WERI-Rb-1 (cell line): ENCODE measurements at regions not wholly inside any gene's neighbourhood (a gene's known extent, or its start where the extent isn't known, plus 50 kb on each side); places are given as distances from the start of the nearest gene placed in this dataset.

ENCODE experiments used
- DNase-seq: peaks from one replicate; pipeline ENCODE4 v3.0.0-alpha.2; 2020
- H3K27ac ChIP-seq: fragments of 250-450 bp; sonication (Bioruptor Pico); 2 replicates; pipeline ENCODE4 v1.5.1; 2020; ENCODE audit warnings: mild to moderate bottlenecking, moderate library complexity
- H3K27me3 ChIP-seq: fragments of 250-450 bp; sonication (Bioruptor Pico); 2 replicates; pipeline ENCODE4 v1.5.1; 2021; ENCODE audit warnings: mild to moderate bottlenecking, low read depth, moderate library complexity; ENCODE audit not compliant: insufficient read depth, severe bottlenecking
- H3K36me3 ChIP-seq: fragments of 250-450 bp; sonication (Bioruptor Pico); 2 replicates; pipeline ENCODE4 v1.5.1; 2020; ENCODE audit warnings: mild to moderate bottlenecking, moderate library complexity
- H3K4me3 ChIP-seq: 2 replicates; pipeline ENCODE4 v1.5.1; 2011; ENCODE audit warnings: low read depth, mild to moderate bottlenecking, control low read depth, low read length
- H3K9me3 ChIP-seq: fragments of 250-450 bp; sonication (Bioruptor Pico); 2 replicates; pipeline ENCODE4 v1.5.1; 2021; ENCODE audit warnings: mild to moderate bottlenecking, moderate library complexity; ENCODE audit not compliant: severe bottlenecking
- TF ChIP-seq, protein P1 (sequence below): IDR thresholded peaks from 2 replicates; pipeline ENCODE4 v1.5.1; 2011; ENCODE audit warnings: low read depth, mild to moderate bottlenecking, control low read depth, inconsistent platforms, low read length

DNA sequence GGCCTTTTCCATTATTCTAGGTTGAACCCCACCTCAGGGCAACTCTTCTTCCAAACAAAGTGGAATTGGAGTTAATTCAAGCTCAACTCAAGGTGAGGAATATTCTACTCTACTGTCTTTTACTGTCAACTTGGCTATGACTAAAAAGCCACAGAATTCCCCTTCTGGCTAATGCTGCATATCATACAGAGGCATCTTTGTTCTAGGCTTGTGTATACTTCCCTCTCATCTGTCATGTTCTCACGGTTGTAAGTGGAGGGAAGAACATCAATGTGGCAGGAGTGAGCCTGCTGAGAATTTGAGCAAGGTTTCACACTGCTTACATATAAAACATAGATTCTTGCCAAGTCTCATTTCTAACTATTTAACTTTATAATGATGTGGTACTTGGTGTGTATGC lies 921.4 kb upstream of the CNTN5 start:
- TF ChIP-seq, protein P1, sequence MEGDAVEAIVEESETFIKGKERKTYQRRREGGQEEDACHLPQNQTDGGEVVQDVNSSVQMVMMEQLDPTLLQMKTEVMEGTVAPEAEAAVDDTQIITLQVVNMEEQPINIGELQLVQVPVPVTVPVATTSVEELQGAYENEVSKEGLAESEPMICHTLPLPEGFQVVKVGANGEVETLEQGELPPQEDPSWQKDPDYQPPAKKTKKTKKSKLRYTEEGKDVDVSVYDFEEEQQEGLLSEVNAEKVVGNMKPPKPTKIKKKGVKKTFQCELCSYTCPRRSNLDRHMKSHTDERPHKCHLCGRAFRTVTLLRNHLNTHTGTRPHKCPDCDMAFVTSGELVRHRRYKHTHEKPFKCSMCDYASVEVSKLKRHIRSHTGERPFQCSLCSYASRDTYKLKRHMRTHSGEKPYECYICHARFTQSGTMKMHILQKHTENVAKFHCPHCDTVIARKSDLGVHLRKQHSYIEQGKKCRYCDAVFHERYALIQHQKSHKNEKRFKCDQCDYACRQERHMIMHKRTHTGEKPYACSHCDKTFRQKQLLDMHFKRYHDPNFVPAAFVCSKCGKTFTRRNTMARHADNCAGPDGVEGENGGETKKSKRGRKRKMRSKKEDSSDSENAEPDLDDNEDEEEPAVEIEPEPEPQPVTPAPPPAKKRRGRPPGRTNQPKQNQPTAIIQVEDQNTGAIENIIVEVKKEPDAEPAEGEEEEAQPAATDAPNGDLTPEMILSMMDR = no peak
- Histone ChIP-seq H3K27ac (no peak overlapping the region), H3K27me3 (no peaks in the 10 kb centered on the region), H3K4me3 (no peak overlapping the region), H3K9me3 (no peaks in the 10 kb centered on the region), H3K36me3 (no peaks in the 10 kb centered on the region)
- no peak for DNase-seq

DNA sequence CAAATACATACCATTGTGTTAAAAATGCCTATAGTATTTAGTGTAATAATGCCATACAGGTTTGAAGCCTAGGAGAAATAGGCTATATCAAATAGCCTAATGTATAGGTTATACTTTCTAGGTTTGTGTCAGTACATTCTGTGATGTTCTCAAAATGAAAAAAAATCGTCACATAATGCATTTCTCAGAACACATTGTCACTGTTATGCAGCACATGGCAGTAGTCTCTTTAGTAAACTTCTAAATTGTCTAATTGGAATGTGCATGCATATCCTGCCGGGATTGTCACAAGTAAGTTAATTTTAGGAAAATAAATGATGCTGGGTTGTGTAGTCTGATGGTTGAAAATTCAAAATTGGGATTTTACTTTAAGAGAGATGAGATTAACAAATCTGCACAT lies 920.1 kb upstream of the CNTN5 start:
- Histone ChIP-seq H3K9me3 (no peaks in the 10 kb centered on the region), H3K27me3 (no peaks in the 10 kb centered on the region), H3K4me3 (no peak overlapping the region), H3K36me3 (no peaks in the 10 kb centered on the region), H3K27ac (no peak overlapping the region)
- TF ChIP-seq, protein P1 = no peak
- no peak for DNase-seq

DNA sequence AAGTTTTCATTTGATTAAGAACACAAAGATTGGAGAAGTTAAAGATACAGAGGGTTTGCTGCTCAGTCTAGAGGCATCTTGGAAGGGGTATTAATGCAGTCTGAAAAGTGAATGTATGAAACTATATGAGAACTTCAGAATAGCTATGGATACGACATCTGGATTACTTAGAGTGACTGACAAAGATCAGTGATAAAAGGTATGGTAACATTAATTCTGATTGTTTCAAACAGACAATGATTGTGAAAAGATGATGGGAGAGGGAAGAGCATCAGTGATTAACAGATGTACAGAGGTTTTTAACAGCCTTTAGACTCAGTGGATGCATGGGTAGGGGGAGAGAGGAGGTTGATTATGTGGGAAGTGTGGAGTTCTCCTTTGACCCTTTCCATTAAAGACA lies 919.4 kb upstream of the CNTN5 start:
- Histone ChIP-seq H3K27ac (no peak overlapping the region), H3K27me3 (no peaks in the 10 kb centered on the region), H3K9me3 (no peaks in the 10 kb centered on the region), H3K4me3 (no peak overlapping the region), H3K36me3 (no peaks in the 10 kb centered on the region)
- TF ChIP-seq, protein P1 = no peak
- DNase-seq = no peak

DNA sequence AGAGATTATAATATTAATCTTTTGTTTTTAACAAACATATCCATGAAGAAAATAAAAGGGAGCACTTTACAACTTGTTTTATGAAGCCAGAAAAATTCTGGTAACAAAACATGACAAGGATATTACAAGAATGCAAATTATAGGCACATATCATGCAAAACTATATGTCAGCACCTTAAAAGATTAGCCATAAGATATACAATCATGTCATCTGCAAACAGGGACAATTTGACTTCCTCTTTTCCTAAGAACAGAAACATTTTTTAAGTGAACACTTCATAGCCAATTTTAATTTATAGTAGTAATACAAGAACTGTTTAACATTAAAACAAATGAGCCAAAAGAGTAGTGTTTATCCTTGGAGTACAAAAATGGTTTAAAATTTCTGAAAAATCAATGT lies 916.5 kb upstream of the CNTN5 start:
- Histone ChIP-seq H3K36me3 (no peaks in the 10 kb centered on the region), H3K4me3 (no peak overlapping the region), H3K9me3 (no peaks in the 10 kb centered on the region), H3K27me3 (no peaks in the 10 kb centered on the region), H3K27ac (no peak overlapping the region)
- TF ChIP-seq, protein P1 = no peak
- DNase-seq = no peak

DNA sequence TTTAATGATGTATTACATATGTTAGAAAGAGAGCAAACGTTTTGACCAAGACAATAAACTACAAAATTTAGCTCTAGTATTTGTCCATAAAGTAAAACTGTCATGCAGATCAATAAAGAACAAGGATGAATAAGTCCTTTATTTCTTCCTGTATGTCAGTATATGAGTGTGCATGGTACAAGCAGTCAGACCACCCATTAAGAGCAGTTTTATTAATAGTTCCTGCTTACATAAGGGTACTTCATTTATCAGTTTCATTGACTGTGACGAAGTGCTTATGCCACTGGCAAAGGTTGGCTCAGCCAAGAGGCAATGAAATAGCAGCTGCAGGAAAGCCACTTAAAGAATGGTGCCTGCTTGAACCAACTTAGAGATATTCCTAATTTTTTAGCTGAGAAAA lies 913.0 kb upstream of the CNTN5 start:
- TF ChIP-seq, protein P1 = no peak
- Histone ChIP-seq H3K36me3 (no peaks in the 10 kb centered on the region), H3K27me3 (no peaks in the 10 kb centered on the region), H3K27ac (no peak overlapping the region), H3K9me3 (no peaks in the 10 kb centered on the region), H3K4me3 (no peak overlapping the region)
- DNase-seq = no peak

DNA sequence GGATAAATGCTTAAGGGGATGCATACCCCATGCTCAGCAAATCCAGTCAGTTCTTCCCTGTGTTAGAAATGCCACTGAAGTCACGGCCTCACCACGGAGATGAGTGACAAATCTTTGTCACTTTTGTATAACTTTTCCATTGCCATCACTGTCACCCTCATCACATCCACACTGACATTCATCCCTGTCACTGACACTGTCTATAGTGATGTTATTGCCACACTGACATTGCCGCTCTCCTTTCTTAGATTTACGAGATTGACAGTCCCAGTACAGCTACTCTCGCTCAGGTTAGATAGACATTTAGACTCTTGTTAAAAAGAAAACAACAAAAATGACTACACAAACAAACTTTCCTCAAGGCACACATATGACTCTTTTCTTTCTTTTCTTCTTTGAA lies 910.7 kb upstream of the CNTN5 start:
- no peaks in the 10 kb centered on the region for H3K27me3 ChIP-seq
- H3K9me3 ChIP-seq = no peaks in the 10 kb centered on the region
- TF ChIP-seq, protein P1 = no peak
- DNase-seq = no peak
- no peak overlapping the region for H3K4me3 ChIP-seq
- H3K27ac ChIP-seq = no peak overlapping the region
- no peaks in the 10 kb centered on the region for H3K36me3 ChIP-seq
